ENCODE measurements at regions not wholly inside any gene's neighbourhood (a gene's known extent, or its start where the extent isn't known, plus 50 kb on each side); places are given as distances from the start of the nearest gene placed in this dataset.

GRCh38 chr5:123743990-123744583, 232.1 kb downstream of the CSNK1G3 start:
- no peak for TF ChIP-seq CTCF (IDR thresholded peaks at IDR 0.05; ENCODE audit: low read depth, low read length)
- no peak overlapping the region for H3K4me3 ChIP-seq (ENCODE audit: low read depth, low read length)

- no peak overlapping the region for H3K4me3 ChIP-seq (ENCODE audit: low read depth, low read length)
- no peak for TF ChIP-seq CTCF (IDR thresholded peaks at IDR 0.05; ENCODE audit: low read depth, low read length)
Observed at GRCh38 chr5:123735384-123735783, 223.4 kb downstream of the CSNK1G3 start.

- H3K4me3 ChIP-seq (ENCODE audit: low read depth, low read length) = no peak overlapping the region
- no peak for TF ChIP-seq CTCF (IDR thresholded peaks at IDR 0.05; ENCODE audit: low read depth, low read length)
Observed at GRCh38 chr5:123732257-123732656, 220.3 kb downstream of the CSNK1G3 start.

- H3K4me3 ChIP-seq (ENCODE audit: low read depth, low read length) = no peak overlapping the region
- TF ChIP-seq CTCF (IDR thresholded peaks at IDR 0.05; ENCODE audit: low read depth, low read length) = no peak
Observed at GRCh38 chr5:123722451-123722850, 210.5 kb downstream of the CSNK1G3 start.

GRCh38 chr5:123721675-123722276, 209.8 kb downstream of the CSNK1G3 start:
- no peak overlapping the region for H3K4me3 ChIP-seq (ENCODE audit: low read depth, low read length)
- no peak for TF ChIP-seq CTCF (IDR thresholded peaks at IDR 0.05; ENCODE audit: low read depth, low read length)

- TF ChIP-seq CTCF (IDR thresholded peaks at IDR 0.05; ENCODE audit: low read depth, low read length) = no peak
- no peak overlapping the region for H3K4me3 ChIP-seq (ENCODE audit: low read depth, low read length)
Observed at GRCh38 chr5:123720955-123721354, 209.0 kb downstream of the CSNK1G3 start.

- no peak for TF ChIP-seq CTCF (IDR thresholded peaks at IDR 0.05; ENCODE audit: low read depth, low read length)
- H3K4me3 ChIP-seq (ENCODE audit: low read depth, low read length) = no peak overlapping the region
Observed at GRCh38 chr5:123720339-123720738, 208.4 kb downstream of the CSNK1G3 start.

All from WI38 (cell line).